Mesothelial cell of epicardium (in vitro differentiated cells): ENCODE measurements at regions not wholly inside any gene's neighbourhood (a gene's known extent, or its start where the extent isn't known, plus 50 kb on each side); places are given as distances from the start of the nearest gene placed in this dataset.

ENCODE experiments used
- DNase-seq, 2 experiments: peaks; one replicate each; pipeline ENCODE4 v3.0.0; 2021; ENCODE audit warnings: low spot score in 2 of 2; ENCODE audit not compliant: unreplicated experiment in 2 of 2
- H3K27ac Mint-ChIP-seq: 2 replicates; pipeline ENCODE4 v1.8.0; 2021; ENCODE audit warnings: mixed read lengths
- H3K27me3 Mint-ChIP-seq: 2 replicates; pipeline ENCODE4 v1.8.0; 2021; ENCODE audit warnings: low read depth, mixed read lengths
- H3K36me3 Mint-ChIP-seq: 2 replicates; pipeline ENCODE4 v1.8.0; 2021; ENCODE audit warnings: mixed read lengths
- H3K4me1 Mint-ChIP-seq: 2 replicates; pipeline ENCODE4 v1.8.0; 2021; ENCODE audit warnings: mixed read lengths
- H3K4me3 Mint-ChIP-seq: 2 replicates; pipeline ENCODE4 v1.8.0; 2021; ENCODE audit warnings: mild to moderate bottlenecking, moderate library complexity, mixed read lengths
- H3K9me3 Mint-ChIP-seq: 2 replicates; pipeline ENCODE4 v1.8.0; 2021; ENCODE audit warnings: mixed read lengths
- CTCF ChIP-seq: fragments of 200-600 bp; sonication (generic); IDR thresholded peaks from one replicate; pipeline ENCODE4 v1.5.0; 2021; ENCODE audit warnings: antibody characterized with exemption; ENCODE audit not compliant: unreplicated experiment

DNA sequence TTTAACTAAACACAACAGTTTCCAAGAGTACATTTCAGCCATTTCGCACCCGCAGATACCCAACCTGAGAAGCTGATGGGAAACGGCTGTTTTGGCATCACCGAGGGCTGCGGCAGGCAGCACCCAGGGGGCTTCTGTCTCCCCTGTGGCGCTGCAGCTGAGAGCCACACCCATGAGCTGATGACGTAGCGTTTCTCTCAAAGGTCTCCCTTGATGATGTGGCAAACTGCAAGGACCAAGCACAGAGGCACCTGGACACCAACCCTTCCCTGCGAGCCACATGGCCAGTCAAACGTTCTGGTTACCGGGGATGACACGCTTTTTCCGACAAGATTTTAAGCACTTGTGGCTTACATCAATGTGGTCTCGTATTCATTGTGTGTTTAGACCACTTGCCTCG lies 150.8 kb upstream of the ERG start:
- H3K4me3 Mint-ChIP-seq: no peak overlapping the region
- no peaks in the 10 kb centered on the region for H3K9me3 Mint-ChIP-seq
- H3K27ac Mint-ChIP-seq: no peak overlapping the region
- peaks cover 77% of the 10 kb centered on the region for H3K27me3 Mint-ChIP-seq
- no peak for TF ChIP-seq CTCF
- no peaks in the 10 kb centered on the region for H3K36me3 Mint-ChIP-seq
- DNase-seq: no peak
- H3K4me1 Mint-ChIP-seq: no peaks in the 10 kb centered on the region

GRCh38 chr21:38651570-38651969 lies 153.3 kb upstream of the ERG start:
- no peaks in the 10 kb centered on the region for H3K4me1 Mint-ChIP-seq
- peaks cover 86% of the 10 kb centered on the region for H3K27me3 Mint-ChIP-seq
- no peaks in the 10 kb centered on the region for H3K36me3 Mint-ChIP-seq
- TF ChIP-seq CTCF: no peak
- H3K27ac Mint-ChIP-seq: no peak overlapping the region
- H3K9me3 Mint-ChIP-seq: no peaks in the 10 kb centered on the region
- DNase-seq: no peak
- H3K4me3 Mint-ChIP-seq: no peak overlapping the region

DNA sequence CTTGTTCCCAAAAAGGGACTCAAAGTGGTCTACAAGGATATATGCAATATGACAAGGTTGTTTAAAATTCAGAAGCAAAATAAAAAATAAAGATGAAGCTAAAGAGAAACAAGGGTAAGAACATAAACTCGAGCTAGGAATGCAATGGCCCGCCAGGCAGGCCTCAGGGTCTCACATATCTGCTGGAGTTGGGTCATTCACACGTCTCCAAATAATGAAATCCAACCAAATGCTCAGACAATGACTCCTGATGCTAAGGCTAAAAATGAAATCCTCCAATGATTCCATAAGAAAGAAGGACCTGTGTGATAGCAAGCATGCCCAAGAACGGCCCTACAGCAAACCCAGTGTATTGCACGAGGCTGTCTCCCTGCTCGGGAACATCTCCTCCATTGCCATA lies 153.3 kb upstream of the ETS2 start:
- Mint-ChIP-seq H3K27ac (no peak overlapping the region), H3K27me3 (peaks cover 86% of the 10 kb centered on the region), H3K36me3 (no peaks in the 10 kb centered on the region), H3K9me3 (no peaks in the 10 kb centered on the region), H3K4me1 (no peaks in the 10 kb centered on the region), H3K4me3 (no peak overlapping the region)
- DNase-seq: no peak
- no peak for TF ChIP-seq CTCF

- H3K4me3 Mint-ChIP-seq: no peak overlapping the region
- DNase-seq: no peak
- no peaks in the 10 kb centered on the region for H3K36me3 Mint-ChIP-seq
- H3K27me3 Mint-ChIP-seq: peaks cover 86% of the 10 kb centered on the region
- no peak for TF ChIP-seq CTCF
- H3K4me1 Mint-ChIP-seq: peaks cover under 1% of the 10 kb centered on the region
- no peaks in the 10 kb centered on the region for H3K9me3 Mint-ChIP-seq
- H3K27ac Mint-ChIP-seq: no peak overlapping the region
Measured at GRCh38 chr21:38654580-38654979, 151.1 kb upstream of the ETS2 start.

GRCh38 chr21:38658511-38658910 lies 147.2 kb upstream of the ETS2 start:
- no peaks in the 10 kb centered on the region for H3K36me3 Mint-ChIP-seq
- H3K9me3 Mint-ChIP-seq: no peaks in the 10 kb centered on the region
- no peak overlapping the region for H3K4me3 Mint-ChIP-seq
- H3K27ac Mint-ChIP-seq: no peak overlapping the region
- no peak for TF ChIP-seq CTCF
- peaks cover 14% of the 10 kb centered on the region for H3K4me1 Mint-ChIP-seq
- no peak for DNase-seq
- peaks cover 92% of the 10 kb centered on the region for H3K27me3 Mint-ChIP-seq

DNA sequence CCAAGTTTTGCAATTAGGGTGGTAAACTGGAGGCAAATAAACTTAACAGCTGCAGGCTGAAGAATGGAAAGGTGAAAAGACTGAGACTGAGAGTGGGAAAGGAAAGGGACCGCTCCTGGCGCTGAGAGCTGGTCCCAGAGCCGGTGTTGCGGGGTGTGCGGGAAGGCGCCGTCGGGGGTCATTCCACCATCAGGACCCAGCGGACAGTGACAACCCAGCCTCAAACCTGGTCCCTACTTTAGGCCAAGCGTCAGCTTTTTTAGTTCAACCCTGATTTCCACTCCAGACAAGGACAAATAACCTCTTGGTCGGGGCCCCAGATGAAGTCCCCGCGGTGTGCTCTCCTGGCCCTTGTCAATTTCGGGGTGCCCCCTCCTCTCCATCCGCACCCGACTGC lies 145.8 kb upstream of the ETS2 start:
- Mint-ChIP-seq H3K27ac (no peak overlapping the region), H3K27me3 (peaks cover 93% of the 10 kb centered on the region), H3K4me1 (peaks cover 16% of the 10 kb centered on the region)

More for the DNA sequence above, 145.8 kb upstream of the ETS2 start:
- Mint-ChIP-seq H3K36me3 (no peaks in the 10 kb centered on the region), H3K4me3 (peak overlapping the region; percentile 61), H3K9me3 (no peaks in the 10 kb centered on the region)
- no peak for TF ChIP-seq CTCF
- DNase-seq: no peak
